ENCODE measurements at regions not wholly inside any gene's neighbourhood (a gene's known extent, or its start where the extent isn't known, plus 50 kb on each side); places are given as distances from the start of the nearest gene placed in this dataset.

GRCh38 chr14:104388011-104388521 is 191.5 kb upstream of the C14orf180 start:
- Mint-ChIP-seq H3K27me3 (no peaks in the 10 kb centered on the region), H3K4me3 (peak overlapping the region in 1 of 10 donors; percentile 9), H3K27ac (peak overlapping the region in 8 of 10 donors; percentile 66 to 99 (median 87)), H3K9me3 (peaks cover 0 to 2% (median 0%) of the 10 kb centered on the region in 9 donors), H3K4me1 (peaks cover 30 to 62% (median 60%) of the 10 kb centered on the region in 4 donors), H3K36me3 (no peaks in the 10 kb centered on the region)
- DNase-seq = peak in 2 of 10 donors; percentile 15 to 55
- no peak for ATAC-seq
- POLR2A ChIA-PET = no interaction called here

GRCh38 chr14:104388541-104389325 is 190.8 kb upstream of the C14orf180 start:
- Mint-ChIP-seq H3K9me3 (peaks cover 0 to 2% (median 0%) of the 10 kb centered on the region in 9 donors), H3K27me3 (no peaks in the 10 kb centered on the region), H3K4me1 (peaks cover 31 to 66% (median 65%) of the 10 kb centered on the region in 4 donors), H3K36me3 (no peaks in the 10 kb centered on the region), H3K4me3 (peak overlapping the region in 5 of 10 donors; percentile 12 to 78 (median 58)), H3K27ac (peak overlapping the region; percentile 68 to 99 (median 91))
- ATAC-seq = no peak
- peak in 2 of 10 donors; percentile 20 to 50 for DNase-seq
- POLR2A ChIA-PET = no interaction called here

GRCh38 chr14:104389326-104390220 is 190.0 kb upstream of the C14orf180 start:
- Mint-ChIP-seq H3K9me3 (no peaks in the 10 kb centered on the region), H3K36me3 (no peaks in the 10 kb centered on the region), H3K4me1 (peaks cover 34 to 70% (median 66%) of the 10 kb centered on the region in 4 donors), H3K4me3 (peak overlapping the region; percentile 32 to 88 (median 70)), H3K27me3 (no peaks in the 10 kb centered on the region), H3K27ac (peak overlapping the region; percentile 82 to 99 (median 97))
- POLR2A ChIA-PET = no interaction called here
- ATAC-seq = peak; percentile 53 to 78
- DNase-seq = peak in 8 of 10 donors; percentile 42 to 86 (median 78)

- no peaks in the 10 kb centered on the region for H3K27me3 Mint-ChIP-seq
- H3K27ac Mint-ChIP-seq = peak overlapping the region; percentile 82 to 99 (median 97)
- POLR2A ChIA-PET = no interaction called here
- no peaks in the 10 kb centered on the region for H3K9me3 Mint-ChIP-seq
- peaks cover 37 to 78% (median 70%) of the 10 kb centered on the region in 4 donors for H3K4me1 Mint-ChIP-seq
- peak overlapping the region; percentile 32 to 88 (median 70) for H3K4me3 Mint-ChIP-seq
- H3K36me3 Mint-ChIP-seq = no peaks in the 10 kb centered on the region
- DNase-seq (peak in 2 of 10 donors; percentile 14 to 59), ATAC-seq (no peak)
Observed at GRCh38 chr14:104390221-104390931, 189.2 kb upstream of the C14orf180 start.

- Mint-ChIP-seq H3K36me3 (no peaks in the 10 kb centered on the region), H3K27ac (peak overlapping the region; percentile 90 to 99 (median 98)), H3K4me3 (peak overlapping the region; percentile 60 to 85 (median 75)), H3K9me3 (peaks cover 0 to 1% (median 0%) of the 10 kb centered on the region in 9 donors), H3K4me1 (peaks cover 40 to 82% (median 75%) of the 10 kb centered on the region in 4 donors), H3K27me3 (no peaks in the 10 kb centered on the region)
- peak in 3 of 10 donors; percentile 14 to 62 (median 26) for DNase-seq
- ATAC-seq = no peak
- POLR2A ChIA-PET = interaction anchor here (1.1 to 1.3 kb wide), 2 partner anchors 17 to 58 kb away, joined by 3 to 4 read pairs; no protein-coding TSS in a partner anchor
Observed at GRCh38 chr14:104390941-104391901, 188.3 kb upstream of the C14orf180 start.

- Mint-ChIP-seq H3K4me3 (peak overlapping the region; percentile 60 to 83 (median 75)), H3K4me1 (peaks cover 40 to 82% (median 81%) of the 10 kb centered on the region in 4 donors), H3K36me3 (no peaks in the 10 kb centered on the region), H3K27me3 (no peaks in the 10 kb centered on the region), H3K27ac (peak overlapping the region; percentile 90 to 99 (median 98)), H3K9me3 (peaks cover 0 to 2% (median 0%) of the 10 kb centered on the region in 9 donors)
- ATAC-seq = peak; percentile 5 to 35
- peak in 6 of 10 donors; percentile 18 to 72 (median 47) for DNase-seq
- POLR2A ChIA-PET = interaction anchor here (1.1 to 1.3 kb wide), 2 partner anchors 18 to 59 kb away, joined by 3 to 4 read pairs; no protein-coding TSS in a partner anchor
Observed at GRCh38 chr14:104392001-104392395, 187.6 kb upstream of the C14orf180 start.

GRCh38 chr14:104392396-104393198 is 187.0 kb upstream of the C14orf180 start:
- ATAC-seq (no peak), DNase-seq (peak in 2 of 10 donors; percentile 16 to 52)
- Mint-ChIP-seq H3K4me1 (peaks cover 40 to 86% (median 84%) of the 10 kb centered on the region in 4 donors), H3K9me3 (peaks cover 0 to 7% (median 4%) of the 10 kb centered on the region in 9 donors), H3K36me3 (peaks cover 0 to 3% (median 2%) of the 10 kb centered on the region in 3 donors), H3K4me3 (peak overlapping the region; percentile 60 to 81 (median 72)), H3K27ac (peak overlapping the region; percentile 90 to 99 (median 98)), H3K27me3 (no peaks in the 10 kb centered on the region)
- POLR2A ChIA-PET = interaction anchor here (1.3 kb wide), 1 partner anchor 19 kb away, joined by 4 read pairs; no protein-coding TSS in a partner anchor

GRCh38 chr14:104393199-104393897 is 186.2 kb upstream of the C14orf180 start:
- Mint-ChIP-seq H3K9me3 (peaks cover 0 to 14% (median 8%) of the 10 kb centered on the region in 9 donors), H3K4me3 (peak overlapping the region; percentile 28 to 95 (median 87)), H3K27me3 (no peaks in the 10 kb centered on the region), H3K4me1 (peaks cover 42 to 82% (median 81%) of the 10 kb centered on the region in 4 donors), H3K27ac (peak overlapping the region; percentile 89 to 99 (median 98)), H3K36me3 (peaks cover 0 to 7% (median 6%) of the 10 kb centered on the region in 3 donors)
- no peak for ATAC-seq
- DNase-seq = peak in 1 of 10 donors; percentile 62
- POLR2A ChIA-PET = interaction anchor here (1.2 kb wide), 1 partner anchor 12 kb away, joined by 4 read pairs; no protein-coding TSS in a partner anchor

GRCh38 chr14:104393898-104394381 is 185.6 kb upstream of the C14orf180 start:
- Mint-ChIP-seq H3K9me3 (peaks cover 0 to 20% (median 9%) of the 10 kb centered on the region in 9 donors), H3K4me1 (peaks cover 42 to 81% (median 80%) of the 10 kb centered on the region in 4 donors), H3K27me3 (no peaks in the 10 kb centered on the region), H3K4me3 (peak overlapping the region; percentile 71 to 95 (median 88)), H3K27ac (peak overlapping the region; percentile 89 to 99 (median 97)), H3K36me3 (peaks cover 0 to 7% (median 6%) of the 10 kb centered on the region in 3 donors)
- POLR2A ChIA-PET = interaction anchor here (1.2 kb wide), 1 partner anchor 11 kb away, joined by 4 read pairs; no protein-coding TSS in a partner anchor
- peak; percentile 60 to 82 for ATAC-seq
- DNase-seq = peak; percentile 57 to 90 (median 78)

Measured in naive thymus-derived CD8-positive, alpha-beta T cell (primary cell).